IPS-NIHi7 (cell line): ENCODE measurements at regions not wholly inside any gene's neighbourhood (a gene's known extent, or its start where the extent isn't known, plus 50 kb on each side); places are given as distances from the start of the nearest gene placed in this dataset.
"Not testable (repeated sequence)": the region's sequence is repeated elsewhere in the genome, so short reads cannot be mapped to it uniquely, and the experiment has no call there.

Experiments used
- DNase-seq: peaks from one replicate; pipeline ENCODE4 v3.0.0; 2012; ENCODE audit warnings: mixed read lengths; ENCODE audit errors: extremely low spot score

DNA sequence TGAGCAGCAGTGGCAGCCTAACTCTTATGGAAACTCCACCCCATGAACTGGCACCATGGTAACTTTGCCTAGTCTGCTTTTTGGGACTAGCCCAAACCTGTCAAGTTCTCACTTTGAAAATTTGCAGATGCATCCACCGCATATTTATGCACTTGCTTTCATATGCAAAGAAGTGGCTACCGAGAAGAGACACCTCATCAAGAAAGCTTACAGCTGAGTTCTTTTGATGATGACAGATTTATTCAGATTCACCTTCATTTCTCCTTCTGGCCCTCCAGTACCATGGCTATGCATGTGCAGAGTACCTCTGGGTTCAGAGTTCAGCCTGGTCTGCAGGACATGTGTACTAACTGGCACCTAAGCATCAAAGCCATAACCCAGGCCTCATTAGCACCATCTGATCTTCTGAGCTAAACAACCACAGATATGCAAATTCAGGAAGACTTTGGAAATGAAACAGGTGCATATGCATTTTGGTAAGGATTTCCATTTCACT lies 154.3 kb upstream of the TENT5A start:
- no peak for DNase-seq

DNA sequence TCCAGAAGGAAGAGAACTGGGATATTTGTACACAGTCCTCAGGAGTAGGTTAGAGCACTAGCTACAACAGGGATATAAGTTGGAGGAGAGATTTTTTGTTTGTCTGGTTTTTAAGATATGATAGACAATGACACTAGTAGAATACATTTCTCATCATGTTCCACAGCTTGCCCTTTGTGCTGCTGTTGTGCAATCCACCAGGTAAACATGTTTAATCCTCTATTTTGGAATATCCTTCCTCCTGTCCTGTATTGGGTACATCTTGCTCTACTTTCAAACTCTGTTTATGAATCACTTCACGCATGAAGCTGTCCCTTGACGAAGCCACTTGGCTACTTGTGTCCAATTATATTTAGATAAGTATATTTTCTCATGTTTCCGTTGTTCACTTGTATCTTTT lies 153.6 kb upstream of the TENT5A start:
- DNase-seq: no peak

DNA sequence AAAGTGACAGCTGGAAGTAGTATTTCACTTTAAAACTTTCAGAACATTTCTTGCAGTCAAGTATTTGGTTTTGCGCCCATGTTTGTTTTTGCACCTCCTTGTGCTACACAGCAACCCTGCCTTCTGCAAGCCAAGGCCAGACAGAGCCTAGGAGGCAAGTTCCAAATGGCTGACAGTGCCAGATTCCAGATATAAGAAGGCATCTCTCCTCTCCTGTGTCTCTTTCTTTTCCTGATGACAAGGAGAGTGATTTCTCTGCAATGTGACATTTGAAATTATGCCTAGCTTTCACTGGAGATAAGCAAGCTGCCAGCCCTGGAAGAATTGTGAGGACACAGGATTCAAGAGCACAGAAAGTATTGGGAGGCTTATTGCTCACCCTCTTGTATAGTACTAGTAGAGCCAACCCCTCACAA lies 149.1 kb upstream of the TENT5A start:
- DNase-seq: no peak

DNA sequence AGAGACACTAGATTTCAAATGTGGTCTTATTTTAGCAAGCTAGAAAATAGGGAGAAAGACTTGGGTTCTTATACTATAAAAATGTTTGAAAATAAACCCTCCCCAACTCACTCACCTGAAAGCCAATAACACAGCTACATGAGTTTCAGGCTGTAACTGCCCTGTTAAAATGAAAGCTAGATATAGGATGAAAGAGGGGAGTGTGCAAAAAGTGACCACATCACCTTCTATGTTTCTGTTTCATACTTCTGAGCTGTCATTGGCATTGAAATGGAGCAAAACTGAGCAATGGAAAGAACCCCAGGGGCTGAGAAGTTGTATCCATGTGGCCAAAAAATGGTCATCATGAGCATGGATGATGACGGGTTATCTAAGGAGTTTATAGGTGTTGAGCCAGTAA lies 148.1 kb upstream of the TENT5A start:
- no peak for DNase-seq

DNA sequence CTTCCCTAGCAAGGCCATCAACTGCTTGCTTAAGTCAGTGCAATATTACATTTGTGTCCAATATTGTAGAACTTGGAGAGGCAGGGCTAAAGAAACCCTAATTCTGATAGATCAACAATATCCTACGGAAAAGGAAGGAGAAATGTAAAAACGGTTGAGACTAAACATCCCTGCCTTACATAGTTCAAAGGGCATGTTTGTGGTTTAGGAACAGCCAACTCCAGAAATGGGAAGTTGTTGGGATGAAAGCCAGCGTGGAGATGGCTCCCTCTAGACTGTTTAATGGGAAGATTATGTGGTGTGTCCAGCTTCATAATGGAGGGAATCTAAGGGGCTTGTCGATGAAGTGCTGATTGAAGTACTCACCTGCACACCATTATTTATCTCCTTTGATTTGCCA lies 145.3 kb upstream of the TENT5A start:
- DNase-seq: no peak

DNA sequence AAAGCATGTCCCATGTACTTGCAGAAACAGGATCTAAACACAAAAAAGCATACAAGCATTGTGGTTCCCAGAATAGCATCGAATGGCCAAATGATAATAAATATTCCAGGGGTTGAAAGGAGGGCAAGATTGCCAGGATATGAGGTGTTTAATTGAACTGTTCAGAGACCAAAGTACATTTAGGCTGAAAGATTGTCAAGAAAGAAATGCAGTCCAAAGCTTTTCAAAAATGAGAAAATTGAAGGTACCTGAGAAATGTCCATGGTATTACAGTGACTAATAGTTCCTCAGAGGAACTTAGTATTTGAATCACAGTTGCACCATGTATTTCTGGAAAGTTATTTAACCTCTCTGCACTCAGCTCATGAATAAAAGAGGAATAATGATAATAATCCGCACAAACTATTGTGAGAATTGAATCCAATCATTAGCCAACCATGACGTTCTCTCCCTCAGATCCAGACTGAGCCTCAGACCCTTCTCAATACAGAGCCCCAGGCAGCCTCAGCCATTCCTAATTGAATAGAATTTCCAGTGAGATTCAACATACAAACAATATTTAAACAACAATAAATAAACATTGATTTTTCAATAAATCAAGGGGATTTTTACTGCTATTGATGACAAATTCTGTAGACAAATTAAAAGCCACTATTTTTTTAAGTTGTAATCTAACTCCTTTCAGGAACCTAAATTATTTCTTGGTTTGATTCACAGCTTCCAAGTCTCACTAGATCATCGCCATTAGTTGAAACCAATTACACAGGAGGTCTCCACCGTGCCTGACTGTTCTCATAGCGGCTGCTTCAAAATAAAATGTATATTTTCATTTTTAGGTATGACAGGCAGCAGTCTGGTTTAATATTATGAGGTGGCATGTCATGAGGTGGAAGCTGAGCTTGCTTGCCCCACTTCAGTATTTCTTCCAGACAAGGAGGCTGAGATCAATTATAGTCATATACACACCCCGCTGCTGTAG lies 144.3 kb upstream of the TENT5A start:
- DNase-seq: no peak

DNA sequence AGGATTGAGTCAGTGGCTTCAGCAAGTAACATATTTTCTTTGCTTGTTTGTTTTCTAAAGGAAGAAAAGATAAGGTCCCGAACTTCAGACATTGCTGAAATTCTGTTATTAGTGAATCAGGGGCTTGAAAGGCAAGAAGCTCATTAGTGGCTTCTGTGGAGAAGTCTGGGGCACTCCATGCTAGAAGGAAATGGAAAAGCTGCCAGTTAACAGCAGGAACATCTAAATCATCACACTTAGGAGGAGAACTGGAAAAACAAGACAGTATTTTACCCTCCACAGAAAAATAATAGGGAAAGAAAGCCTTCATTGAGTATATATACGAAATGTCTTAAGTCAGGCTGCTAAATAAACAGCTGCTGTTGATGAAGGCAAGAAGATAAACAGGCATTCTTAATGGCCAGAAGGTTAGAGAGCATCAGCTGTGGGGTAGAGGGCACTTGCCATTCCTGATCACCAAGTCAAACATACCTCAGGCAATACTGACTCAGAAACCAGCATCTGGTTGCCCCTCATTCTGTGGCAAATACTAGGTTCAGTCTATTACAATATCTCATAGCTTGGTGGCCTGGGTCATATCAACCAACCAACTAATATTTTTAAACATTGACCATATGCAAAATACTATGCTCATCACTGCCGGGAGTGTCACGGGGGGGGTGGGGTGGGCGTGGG lies 143.2 kb upstream of the TENT5A start:
- no peak for DNase-seq

DNA sequence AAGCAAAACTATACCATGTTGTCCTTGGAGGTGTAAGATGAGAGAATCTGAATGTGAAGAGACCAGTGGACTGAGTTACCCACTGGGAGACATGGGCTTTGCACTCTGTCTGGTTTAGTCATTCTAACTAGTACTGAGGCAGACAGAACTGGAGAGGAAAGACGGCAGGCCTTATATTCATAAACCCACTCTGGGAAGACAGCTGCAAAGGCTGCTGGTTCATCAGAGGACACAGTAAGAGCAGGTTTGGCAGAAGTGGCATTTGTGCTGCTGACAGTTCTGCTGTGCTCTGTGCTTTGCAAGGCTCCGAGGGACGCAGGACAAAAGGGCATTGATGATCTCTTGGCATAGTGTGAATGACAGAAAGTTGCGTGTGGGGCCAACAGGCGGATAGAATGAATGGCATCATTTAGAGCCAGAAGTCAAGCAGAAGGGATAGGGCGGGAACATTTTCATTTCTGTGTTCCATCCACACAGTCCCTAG lies 142.3 kb upstream of the TENT5A start:
- DNase-seq: no peak

DNA sequence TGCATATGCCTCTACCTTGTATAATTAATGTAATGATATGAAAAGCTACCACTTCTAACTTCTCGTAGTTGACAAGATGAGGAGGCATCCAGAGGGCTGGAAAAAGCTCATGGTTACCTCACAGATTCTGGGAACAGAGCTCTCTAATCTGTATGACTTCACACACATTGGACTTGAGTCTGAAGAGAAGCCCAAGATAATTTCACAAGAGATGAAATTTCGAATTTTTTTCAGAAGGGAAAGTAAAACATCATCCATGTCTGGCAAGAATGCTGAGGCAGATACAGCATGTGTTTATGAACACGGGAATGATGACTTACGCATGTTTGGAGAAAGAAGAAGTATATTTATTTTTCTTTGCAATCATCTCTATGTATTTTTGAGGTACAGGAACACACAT lies 141.8 kb upstream of the TENT5A start:
- no peak for DNase-seq

DNA sequence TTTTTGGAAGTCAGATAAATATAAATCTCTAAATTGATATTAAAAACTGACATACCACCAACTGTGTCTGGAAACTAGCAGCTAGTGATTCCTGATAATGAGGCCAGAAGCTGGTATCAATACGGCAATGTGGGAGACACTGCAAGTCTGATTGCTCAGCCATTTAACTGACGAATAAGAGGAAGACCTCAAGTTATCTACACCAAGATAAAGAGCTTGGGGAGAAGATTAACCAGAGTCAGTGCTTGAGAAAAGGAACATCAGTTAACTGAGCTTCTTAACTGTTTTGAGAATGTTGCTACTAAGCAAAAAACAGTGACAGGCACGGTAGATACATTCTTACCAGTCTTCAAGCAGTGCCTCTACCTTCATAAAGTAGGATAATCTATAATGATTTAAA lies 140.4 kb upstream of the TENT5A start:
- no peak for DNase-seq

DNA sequence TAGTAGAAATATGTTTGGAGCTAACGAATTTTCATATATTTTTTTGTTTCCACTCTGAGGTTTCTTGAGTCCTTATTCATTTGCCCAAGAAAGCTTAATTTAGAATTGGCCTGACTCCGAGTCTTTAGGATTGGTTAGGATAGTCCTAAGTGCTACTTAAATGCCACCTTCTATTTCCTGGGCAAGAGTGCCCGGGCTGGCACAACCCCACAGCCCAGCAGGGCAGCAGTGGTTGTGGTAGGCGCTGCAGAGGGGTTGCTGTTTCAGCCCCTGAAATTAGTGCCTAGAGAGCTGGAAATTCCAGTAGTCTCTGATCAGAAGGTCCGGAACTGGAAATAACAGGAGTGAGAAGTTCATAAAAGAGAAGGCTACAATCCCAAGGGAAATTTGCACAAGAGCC lies 139.4 kb upstream of the TENT5A start:
- no peak for DNase-seq

DNA sequence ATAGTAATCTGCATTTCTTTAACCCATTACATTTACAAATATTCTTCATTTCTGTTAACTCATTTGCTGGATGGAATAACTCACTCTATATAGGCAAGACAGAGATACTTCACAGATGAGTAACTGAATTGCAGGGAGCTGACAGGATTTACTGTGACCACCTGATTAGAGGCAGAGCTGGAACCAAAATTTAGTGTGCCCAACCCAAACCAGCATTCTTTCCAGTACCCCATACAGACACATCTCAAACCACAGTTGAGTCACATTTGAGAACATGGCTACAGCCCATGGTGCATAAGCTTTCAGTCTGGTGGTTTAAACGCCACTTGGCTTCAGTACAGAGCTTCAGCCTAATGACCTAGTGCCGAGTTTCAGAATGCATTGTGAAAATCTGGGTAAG lies 138.4 kb upstream of the TENT5A start:
- DNase-seq: no peak

DNA sequence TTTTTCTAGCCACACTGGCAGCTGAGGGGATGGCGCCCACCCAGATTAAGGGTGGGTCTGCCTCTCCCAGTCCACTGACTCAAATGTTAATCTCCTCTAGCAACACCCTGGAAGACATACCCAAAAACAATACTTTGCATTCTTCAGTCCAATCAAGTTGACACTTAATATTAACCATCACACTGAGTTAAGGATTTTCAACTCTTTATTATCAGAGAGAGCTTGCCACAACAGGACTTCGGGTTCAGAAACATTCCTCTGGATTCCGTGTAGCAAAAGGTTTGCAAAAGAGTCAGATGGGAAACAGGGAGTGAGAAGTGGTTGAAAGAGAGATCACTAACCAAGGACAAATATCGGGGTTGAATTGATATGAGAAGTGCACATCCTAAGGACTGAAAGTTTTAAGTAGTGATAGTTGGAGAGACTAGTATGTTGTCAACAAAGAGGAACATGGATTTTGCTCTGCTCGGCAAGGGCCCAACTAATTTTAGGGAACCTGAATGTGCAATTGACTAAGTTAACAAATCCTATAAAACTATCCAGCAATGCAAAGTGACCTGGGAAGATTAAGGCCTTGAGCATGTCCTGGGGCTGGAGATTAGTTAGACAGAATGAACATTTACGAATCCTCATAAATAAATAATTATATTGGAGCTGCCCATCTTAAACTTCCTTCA lies 137.0 kb upstream of the TENT5A start:
- DNase-seq: no peak

DNA sequence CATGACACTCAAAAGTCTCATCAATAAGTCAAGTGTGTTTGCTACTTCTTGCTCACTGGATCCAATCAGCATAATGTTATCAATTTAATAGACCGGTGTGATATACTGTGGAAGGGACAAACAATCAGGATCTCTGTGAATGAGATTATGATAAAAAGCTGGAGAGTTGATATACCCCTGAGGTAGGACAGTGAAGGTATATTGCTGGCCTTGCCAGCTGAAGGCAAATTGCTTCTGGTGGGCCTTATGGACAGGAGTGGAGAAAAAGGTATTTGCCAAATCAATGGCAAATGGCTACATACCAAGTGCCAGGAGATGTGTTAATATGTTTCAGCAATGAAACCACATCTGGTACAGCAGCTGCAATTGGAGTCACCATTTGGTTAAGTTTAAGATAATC lies 134.4 kb upstream of the TENT5A start:
- DNase-seq: not testable (repeated sequence)

DNA sequence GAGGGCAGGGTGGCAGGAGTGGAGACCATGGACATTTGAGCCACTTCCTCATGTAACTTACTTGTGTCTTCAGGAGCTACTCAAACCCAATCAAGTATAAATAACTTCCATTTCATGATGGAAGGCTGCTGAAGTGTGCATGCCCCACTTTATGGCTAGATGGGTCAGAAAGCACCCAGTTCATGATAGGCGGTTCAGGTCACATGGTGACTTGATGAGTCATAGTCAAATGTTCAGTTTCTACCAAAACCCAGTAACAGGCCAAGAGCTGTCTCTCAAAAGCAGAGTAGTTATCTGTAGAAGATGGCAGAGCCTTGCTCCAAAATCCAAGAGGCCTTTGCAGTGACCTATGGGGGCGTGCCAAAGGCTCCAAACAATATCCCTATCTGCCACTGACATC lies 133.7 kb upstream of the TENT5A start:
- no peak for DNase-seq

DNA sequence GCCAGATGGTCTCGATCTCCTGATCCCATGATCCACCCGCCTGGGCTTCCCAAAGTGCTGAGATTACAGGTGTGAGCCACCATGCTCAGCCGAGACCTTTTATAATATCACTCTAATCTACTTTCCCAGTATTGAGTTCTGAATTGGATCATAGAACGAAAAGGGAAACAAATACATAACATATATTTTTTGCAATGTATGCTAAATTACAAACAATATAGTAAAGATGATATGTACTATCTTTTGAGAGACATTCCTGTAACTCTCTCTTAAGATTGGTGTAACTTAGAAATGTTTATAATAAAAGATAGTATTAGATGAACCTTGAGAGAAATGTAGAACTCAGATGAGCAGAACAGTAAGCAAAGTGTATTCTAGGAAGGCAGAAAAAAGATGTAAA lies 129.2 kb upstream of the TENT5A start:
- DNase-seq: no peak

DNA sequence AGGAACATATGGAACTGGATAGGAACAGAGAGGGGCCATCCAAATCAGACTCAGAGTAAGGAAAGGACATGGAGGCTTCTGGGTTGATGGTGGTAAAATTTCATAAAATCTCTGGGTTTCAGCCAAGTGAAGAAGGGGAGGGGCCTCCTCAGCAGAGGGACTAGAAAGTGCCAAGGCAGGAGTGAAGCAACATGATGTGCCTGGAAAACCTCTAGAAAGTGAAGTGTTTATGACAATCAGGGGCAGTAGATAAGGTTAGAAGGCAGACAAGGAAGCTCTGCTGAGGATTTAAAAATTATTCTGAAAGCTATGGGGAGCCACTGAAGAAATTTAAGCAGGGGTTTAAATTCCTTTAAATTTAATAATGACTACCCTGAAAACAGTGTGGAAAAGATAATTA lies 126.0 kb upstream of the TENT5A start:
- no peak for DNase-seq

DNA sequence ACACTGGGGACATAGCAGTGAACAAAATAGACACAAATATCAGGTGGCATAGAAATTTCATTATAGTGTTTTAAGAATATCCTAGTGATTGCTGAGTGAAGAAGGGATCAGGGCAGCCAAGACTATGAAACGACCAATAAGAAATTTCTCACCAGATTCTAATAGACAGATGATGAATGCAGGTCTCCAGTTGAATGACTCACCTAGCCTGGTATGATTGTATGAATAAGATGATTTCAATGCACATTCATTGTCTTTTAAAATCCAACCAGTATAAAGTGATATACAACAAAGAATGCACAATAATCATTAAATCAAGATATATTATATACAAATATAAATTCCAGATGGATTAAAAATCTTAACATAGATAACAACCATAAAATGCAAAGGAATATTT lies 124.5 kb upstream of the TENT5A start:
- no peak for DNase-seq

DNA sequence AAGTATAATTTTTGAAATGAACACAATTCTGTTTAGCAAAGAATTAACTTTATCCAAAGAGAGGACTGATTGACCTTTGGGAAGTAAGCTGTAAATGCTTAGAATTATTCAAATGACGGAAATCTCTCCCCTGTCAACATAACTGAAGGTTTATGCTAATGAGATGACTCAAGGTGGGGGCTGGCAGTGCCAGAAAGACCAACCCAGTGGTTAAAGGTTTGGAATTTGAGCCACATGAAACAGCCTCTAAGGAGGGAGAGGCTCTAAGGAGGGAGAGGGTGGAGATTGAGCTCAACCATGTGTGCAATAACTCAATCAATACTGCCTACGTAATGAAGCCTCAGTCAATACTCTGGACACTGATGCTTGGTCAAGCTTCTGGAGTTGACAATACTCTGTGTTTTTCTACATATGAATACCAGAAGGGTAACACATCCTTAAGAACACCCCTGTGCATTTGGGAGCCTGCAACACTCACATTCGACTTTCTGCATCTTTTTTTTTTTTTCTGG lies 123.4 kb upstream of the TENT5A start:
- no peak for DNase-seq

DNA sequence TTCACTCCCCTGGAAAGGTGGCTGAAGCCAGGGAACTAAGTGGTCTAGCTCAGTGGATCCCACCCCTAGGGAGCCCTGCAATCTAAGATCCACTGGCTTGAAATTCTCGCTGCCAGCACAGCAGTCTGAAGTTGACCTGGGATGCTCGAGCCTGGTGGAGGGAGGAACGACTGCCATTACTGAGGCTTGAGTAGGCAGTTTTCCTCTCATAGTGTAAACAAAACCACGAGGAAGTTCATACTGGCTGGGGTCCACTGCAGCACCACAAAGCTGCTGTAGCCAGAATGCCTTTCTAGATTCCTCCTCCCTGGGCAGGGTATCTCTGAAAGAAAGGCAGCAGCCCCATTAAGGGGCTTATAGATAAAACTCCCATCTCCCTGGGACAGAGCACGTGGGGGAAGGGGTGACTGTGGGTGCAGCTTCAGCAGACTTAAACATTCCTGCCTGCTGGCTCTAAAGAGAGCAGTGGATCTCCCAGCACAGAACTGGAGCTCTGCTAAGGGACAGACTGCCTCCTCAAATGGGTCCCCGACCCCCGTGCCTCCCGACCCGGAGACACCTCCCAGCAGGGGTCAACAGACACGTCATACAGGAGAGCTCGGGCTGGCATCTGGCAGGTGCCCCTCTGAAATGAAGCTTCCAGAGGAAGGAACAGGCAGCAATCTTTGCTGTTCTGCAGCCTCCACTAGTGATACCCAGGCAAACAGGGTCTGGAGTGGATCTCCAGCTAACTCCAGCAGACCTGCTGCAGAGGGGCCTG lies 117.4 kb upstream of the TENT5A start:
- DNase-seq: not testable (repeated sequence)

DNA sequence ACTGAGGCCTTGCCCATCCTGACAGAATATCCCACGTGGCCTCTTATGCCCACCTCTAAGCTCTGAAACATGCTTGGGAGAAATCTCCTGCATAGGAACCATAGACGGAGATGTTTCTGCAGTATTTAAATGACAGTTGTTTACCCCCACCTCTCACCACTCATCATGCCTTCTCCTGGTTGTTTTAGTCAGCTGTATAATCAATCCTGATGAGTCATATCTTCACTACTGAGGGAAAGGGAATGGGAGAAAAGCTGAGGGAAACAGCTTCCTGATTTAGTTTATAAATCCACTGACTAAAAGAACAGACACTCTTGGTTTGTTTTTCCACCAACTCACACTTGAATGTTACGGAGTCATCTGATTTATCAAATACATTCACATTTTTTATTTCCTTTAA lies 113.2 kb upstream of the TENT5A start:
- DNase-seq: peak; percentile 29
